Transverse colon (tissue), 4 donors: ENCODE measurements at regions not wholly inside any gene's neighbourhood (a gene's known extent, or its start where the extent isn't known, plus 50 kb on each side); places are given as distances from the start of the nearest gene placed in this dataset.

Experiments used
- DNase-seq: peaks from one replicate; pipeline ENCODE4 v3.0.0-alpha.2; 2019
- H3K27ac ChIP-seq, 4 donors: fragments of 200-600 bp; sonication (generic); 2 replicates each; pipeline ENCODE4 v1.5.1; 2016 to 2018; ENCODE audit warnings: inconsistent platforms in 4 of 4
- H3K27me3 ChIP-seq: fragments of 200-600 bp; sonication (generic); 2 replicates; pipeline ENCODE4 v1.5.1; 2017; ENCODE audit warnings: inconsistent platforms
- H3K36me3 ChIP-seq, 4 donors: fragments of 200-600 bp; sonication (generic); 2 replicates each; pipeline ENCODE4 v1.5.1; 2017 to 2019; ENCODE audit warnings: inconsistent platforms in 4 of 4
- H3K4me1 ChIP-seq, 4 donors: fragments of 200-600 bp; sonication (generic); 2 replicates each; pipeline ENCODE4 v1.5.1; 2017 to 2020; ENCODE audit warnings: inconsistent platforms in 4 of 4
- H3K4me3 ChIP-seq, 4 donors: fragments of 200-600 bp; sonication (generic); 1 replicate in 1 of 4; 2 replicates in 3 of 4; pipeline versions ENCODE4 v1.5.1 to v1.6.1; 2017 to 2019; ENCODE audit warnings: inconsistent platforms in 4 of 4
- H3K9me3 ChIP-seq, 2 donors: fragments of 200-600 bp; sonication (generic); 2 replicates each; pipeline ENCODE4 v1.5.1; 2017 to 2019; ENCODE audit warnings: inconsistent platforms in 2 of 2
- CTCF ChIP-seq, 5 experiments: fragments of 200-600 bp in 3 of 5; fragments of 450-650 bp in 2 of 5; sonication (generic) in 3 of 5; IDR thresholded peaks; 1 replicate in 2 of 5; 2 replicates in 3 of 5; pipeline ENCODE4 v1.5.1; 2016 to 2017; ENCODE audit warnings: antibody characterized with exemption in 5 of 5, inconsistent platforms in 3 of 5, mild to moderate bottlenecking in 2 of 5, moderate library complexity in 1 of 5
- EP300 ChIP-seq: sonication (generic); formaldehyde crosslinking; IDR thresholded peaks from one replicate; pipeline ENCODE4 v1.6.1; 2017; ENCODE audit warnings: antibody characterized with exemption, low read depth
- POLR2A ChIP-seq: fragments of 450-650 bp; IDR thresholded peaks from one replicate; pipeline ENCODE4 v1.6.1; 2016; ENCODE audit warnings: antibody characterized with exemption, mild to moderate bottlenecking, moderate library complexity
- POLR2AphosphoS5 ChIP-seq, 3 donors: sonication (generic); formaldehyde crosslinking; IDR thresholded peaks; one replicate each; pipeline ENCODE4 v1.6.1; 2016; ENCODE audit warnings: antibody characterized with exemption in 3 of 3
- WGBS, 2 donors: methylation state at CpG; one replicate each; pipeline ENCODE4 v1.1.5; 2018; ENCODE audit warnings: low coverage in 1 of 2; 5-methylcytosine and 5-hydroxymethylcytosine counted together
- in situ Hi-C, 4 donors: fragments of 200-750 bp; cut with MboI; loops; one replicate each; pipeline versions ENCODE4 v1.15.0 to v1.15.1; 2017; ENCODE audit warnings: low sequenced_read_pairs in 3 of 4, low pct_ligation_motif_present in 1 of 4, low pct_unique_long_range_greater_than_20kb in 1 of 4
- intact Hi-C: fragments of 100-400 bp; cut with DNase I; formaldehyde crosslinking; loops from one replicate; pipeline ENCODE4 v1.15.1; 2023; ENCODE audit warnings: low total_unique reads

GRCh38 chr14:23725528-23725927 is 89.4 kb downstream of the DHRS2 start:
- no peaks in the 10 kb centered on the region for H3K9me3 ChIP-seq
- in situ Hi-C loops, result loop anchor here in 2 of 4 donors (10.0 to 25.0 kb wide), 2 partner anchors 187 to 189 kb away; no protein-coding TSS in a partner anchor
- H3K36me3 ChIP-seq, result no peaks in the 10 kb centered on the region
- intact Hi-C loops, result no loop called here
- no peaks in the 10 kb centered on the region for H3K27me3 ChIP-seq
- no peak for TF ChIP-seq CTCF (IDR thresholded peaks at IDR 0.05)
- TF ChIP-seq POLR2A, result no peak
- no peak for TF ChIP-seq POLR2AphosphoS5 (IDR thresholded peaks at IDR 0.05)
- TF ChIP-seq EP300, result no peak
- no peak for DNase-seq
- H3K4me1 ChIP-seq, result no peaks in the 10 kb centered on the region
- H3K27ac ChIP-seq, result no peak overlapping the region
- WGBS, 2 donors, result 71 to 100% methylated on average over 1 to 3 of the region's 3 CpGs
- H3K4me3 ChIP-seq, result no peak overlapping the region

GRCh38 chr14:23725980-23726710 is 90.0 kb downstream of the DHRS2 start:
- TF ChIP-seq CTCF (IDR thresholded peaks at IDR 0.05) (no peak), POLR2AphosphoS5 (IDR thresholded peaks at IDR 0.05) (no peak), POLR2A (no peak), EP300 (no peak)
- Histone ChIP-seq H3K9me3 (no peaks in the 10 kb centered on the region), H3K27ac (no peak overlapping the region), H3K27me3 (no peaks in the 10 kb centered on the region), H3K36me3 (no peaks in the 10 kb centered on the region), H3K4me3 (no peak overlapping the region), H3K4me1 (no peaks in the 10 kb centered on the region)
- WGBS, 2 donors, result 79 to 100% methylated on average over 1 to 16 of the region's 16 CpGs
- in situ Hi-C loops, result loop anchor here in 2 of 4 donors (10.0 to 25.0 kb wide), 2 partner anchors 186 to 189 kb away; no protein-coding TSS in a partner anchor
- no peak for DNase-seq
- intact Hi-C loops, result no loop called here

- no peak for DNase-seq
Observed at GRCh38 chr14:23727566-23728335, 91.6 kb downstream of the DHRS2 start.

More at GRCh38 chr14:23727566-23728335, 91.6 kb downstream of the DHRS2 start:
- no peaks in the 10 kb centered on the region for H3K4me1 ChIP-seq
- TF ChIP-seq CTCF (IDR thresholded peaks at IDR 0.05) (peak in 4 of 5 experiments; percentile 35 to 55 (median 40)), POLR2AphosphoS5 (IDR thresholded peaks at IDR 0.05) (no peak)
- 57 to 86% methylated on average over 1 to 5 of the region's 5 CpGs for WGBS, 2 donors
- H3K9me3 ChIP-seq, result no peaks in the 10 kb centered on the region
- no peaks in the 10 kb centered on the region for H3K27me3 ChIP-seq
- no peaks in the 10 kb centered on the region for H3K36me3 ChIP-seq
- no peak overlapping the region for H3K4me3 ChIP-seq
- H3K27ac ChIP-seq, result no peak overlapping the region
- in situ Hi-C loops (loop anchor here in 2 of 4 donors (10.0 to 25.0 kb wide), 2 partner anchors 185 to 187 kb away; no protein-coding TSS in a partner anchor), intact Hi-C loops (no loop called here)
